ENCODE measurements at regions not wholly inside any gene's neighbourhood (a gene's known extent, or its start where the extent isn't known, plus 50 kb on each side); places are given as distances from the start of the nearest gene placed in this dataset.

GRCh38 chr4:123503698-123504363 is 107.2 kb downstream of the SPRY1 start:
- no peak for TF ChIP-seq EZH2 (IDR thresholded peaks at IDR 0.05; ENCODE audit: low read length, missing control alignments)
- TF ChIP-seq CTCF (conservative IDR thresholded peaks at IDR 0.05 in 1 of 2, IDR thresholded peaks at IDR 0.05 in 1 of 2; ENCODE audit: low read depth in 1 of 2, low read length in 2 of 2) = no peak

Data from fibroblast of lung (primary cell).